ENCODE measurements at regions not wholly inside any gene's neighbourhood (a gene's known extent, or its start where the extent isn't known, plus 50 kb on each side); places are given as distances from the start of the nearest gene placed in this dataset.

DNA sequence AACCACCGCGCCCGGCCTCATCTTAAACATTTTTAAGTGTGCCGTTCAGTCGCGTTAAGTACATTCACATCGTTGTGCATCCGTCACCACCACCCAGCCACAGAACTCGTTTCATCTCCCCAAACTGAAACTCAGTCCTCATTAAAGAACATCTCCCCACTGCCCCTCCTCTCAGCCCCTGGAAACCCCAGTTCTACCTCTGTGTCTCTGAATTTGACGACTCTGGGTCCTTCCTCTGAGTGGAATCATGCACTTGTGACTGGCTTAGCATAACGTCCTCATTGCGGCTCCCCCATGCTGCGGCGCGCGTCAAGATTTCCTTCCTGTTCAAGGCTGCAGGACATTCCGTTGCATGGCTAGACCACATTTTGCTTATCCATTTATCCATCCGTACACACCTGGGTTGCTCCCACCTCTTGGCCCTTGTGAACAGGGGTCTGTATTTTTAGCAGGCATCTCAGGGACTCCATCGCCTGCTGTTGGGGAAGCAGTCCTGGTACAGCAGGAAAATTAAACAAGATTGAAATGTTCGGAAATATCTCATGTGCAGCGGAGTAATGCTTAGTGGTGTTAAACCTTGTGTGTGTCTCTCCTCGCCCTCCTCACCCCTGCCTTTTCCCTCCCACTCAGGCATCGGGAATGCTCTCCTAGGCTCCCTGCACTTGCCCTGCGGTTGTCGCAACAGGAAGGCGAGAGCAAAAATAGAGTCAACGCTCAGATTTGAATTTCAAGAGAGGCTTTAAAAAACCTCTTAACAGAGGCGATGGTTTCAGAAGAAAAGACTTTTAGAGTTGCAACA, 127.9 kb downstream of the PXDC1 start:
- no peaks in the 10 kb centered on the region for H3K27me3 ChIP-seq (replicated peaks; ENCODE audit: insufficient read depth)
- H2AFZ ChIP-seq = no peak overlapping the region
- 93 to 95% methylated on average over 28 of the region's 28 CpGs for WGBS, 2 experiments (ENCODE audit: low coverage in 1 of 2, low lambda C conversion rate in 2 of 2, missing lambda C conversion rate in 2 of 2)
- no peak overlapping the region for H3K27ac ChIP-seq
- H3K4me2 ChIP-seq (ENCODE audit: unreplicated experiment) = no peak overlapping the region
- TF ChIP-seq EZH2 (IDR thresholded peaks at IDR 0.05; ENCODE audit: insufficient read depth, poor library complexity, severe bottlenecking) (no peak), EZH2phosphoT487 (IDR thresholded peaks at IDR 0.05; ENCODE audit: insufficient read depth, low read depth) (no peak)
- no peaks in the 10 kb centered on the region for H3K79me2 ChIP-seq (ENCODE audit: insufficient read depth)
- no peak for DNase-seq
- H3K9me3 ChIP-seq (ENCODE audit: low read depth) = no peaks in the 10 kb centered on the region
- no peaks in the 10 kb centered on the region for H3K9me2 ChIP-seq (ENCODE audit: insufficient read depth)
- H3K4me3 ChIP-seq = no peak overlapping the region
- no peaks in the 10 kb centered on the region for H3K4me1 ChIP-seq (ENCODE audit: insufficient read depth)
- H3F3A ChIP-seq (ENCODE audit: insufficient read depth) = no peaks in the 10 kb centered on the region
- H3K9ac ChIP-seq = no peak overlapping the region
- no peaks in the 10 kb centered on the region for H3K36me3 ChIP-seq (ENCODE audit: low read depth)
- H4K20me1 ChIP-seq (ENCODE audit: insufficient read depth) = no peaks in the 10 kb centered on the region
- in situ Hi-C loops (cut with MboI) = no loop called here

DNA sequence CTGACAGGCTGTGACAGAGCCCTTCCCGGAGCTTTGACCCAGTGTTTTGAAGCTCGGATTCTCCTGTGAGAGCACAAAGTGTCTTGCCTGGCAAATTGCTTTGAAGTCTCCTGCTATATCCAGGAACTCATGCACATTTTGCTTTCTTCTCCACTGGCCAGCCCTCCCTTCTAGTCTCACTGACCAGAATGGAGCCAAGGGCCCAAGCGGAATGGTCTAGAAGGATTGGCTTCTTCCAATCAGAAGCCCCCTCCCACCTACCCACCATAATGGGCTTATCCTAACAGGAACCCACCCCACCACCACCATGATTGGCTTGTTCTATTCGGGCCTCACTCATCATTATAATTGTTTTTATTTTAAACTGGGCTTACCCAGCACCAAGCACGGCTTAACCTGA, 130.1 kb downstream of the PXDC1 start:
- no peak overlapping the region for H3K27ac ChIP-seq
- H3K27me3 ChIP-seq (replicated peaks; ENCODE audit: insufficient read depth) = no peaks in the 10 kb centered on the region
- no peaks in the 10 kb centered on the region for H3K36me3 ChIP-seq (ENCODE audit: low read depth)
- H3K9ac ChIP-seq = no peak overlapping the region
- no peak overlapping the region for H3K4me2 ChIP-seq (ENCODE audit: unreplicated experiment)
- no peaks in the 10 kb centered on the region for H3K79me2 ChIP-seq (ENCODE audit: insufficient read depth)
- no peaks in the 10 kb centered on the region for H3F3A ChIP-seq (ENCODE audit: insufficient read depth)
- no peaks in the 10 kb centered on the region for H3K9me3 ChIP-seq (ENCODE audit: low read depth)
- H3K4me3 ChIP-seq = no peak overlapping the region
- in situ Hi-C loops (cut with MboI) = no loop called here
- H3K4me1 ChIP-seq (ENCODE audit: insufficient read depth) = no peaks in the 10 kb centered on the region
- no peak overlapping the region for H2AFZ ChIP-seq
- TF ChIP-seq EZH2phosphoT487 (IDR thresholded peaks at IDR 0.05; ENCODE audit: insufficient read depth, low read depth) (no peak), EZH2 (IDR thresholded peaks at IDR 0.05; ENCODE audit: insufficient read depth, poor library complexity, severe bottlenecking) (no peak)
- no peaks in the 10 kb centered on the region for H3K9me2 ChIP-seq (ENCODE audit: insufficient read depth)
- DNase-seq = no peak
- no peaks in the 10 kb centered on the region for H4K20me1 ChIP-seq (ENCODE audit: insufficient read depth)
- 91% methylated on average over 5 of the region's 5 CpGs for WGBS, 2 experiments (ENCODE audit: low coverage in 1 of 2, low lambda C conversion rate in 2 of 2, missing lambda C conversion rate in 2 of 2)

DNA sequence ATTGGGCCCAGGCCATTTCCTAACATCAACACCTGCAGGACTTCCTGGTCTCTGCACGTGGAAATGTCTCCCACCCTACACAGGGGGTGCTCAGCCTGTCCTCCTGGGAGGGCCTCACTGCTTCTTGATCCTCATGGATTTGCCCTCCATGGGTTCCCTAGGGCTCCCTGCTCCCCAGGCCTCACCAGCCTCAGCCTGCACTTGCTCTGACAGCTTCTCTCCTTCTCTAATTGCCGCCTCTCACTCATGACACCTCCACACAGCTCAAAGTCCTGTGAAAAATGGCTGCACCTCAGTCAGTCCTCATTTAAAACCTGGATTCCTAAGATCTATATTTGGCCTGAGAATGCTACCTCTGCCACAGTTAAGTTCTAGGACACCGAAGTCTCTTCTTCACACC, 130.6 kb downstream of the PXDC1 start:
- Histone ChIP-seq H3K9ac (no peak overlapping the region), H3K9me2 (ENCODE audit: insufficient read depth) (no peaks in the 10 kb centered on the region), H4K20me1 (ENCODE audit: insufficient read depth) (no peaks in the 10 kb centered on the region), H3K9me3 (ENCODE audit: low read depth) (no peaks in the 10 kb centered on the region), H3K79me2 (ENCODE audit: insufficient read depth) (no peaks in the 10 kb centered on the region), H3K27me3 (replicated peaks; ENCODE audit: insufficient read depth) (no peaks in the 10 kb centered on the region), H3K4me3 (no peak overlapping the region), H3K4me2 (ENCODE audit: unreplicated experiment) (no peak overlapping the region), H3K27ac (no peak overlapping the region), H2AFZ (no peak overlapping the region), H3K4me1 (ENCODE audit: insufficient read depth) (no peaks in the 10 kb centered on the region), H3K36me3 (ENCODE audit: low read depth) (no peaks in the 10 kb centered on the region), H3F3A (ENCODE audit: insufficient read depth) (no peaks in the 10 kb centered on the region)
- no peak for DNase-seq
- in situ Hi-C loops (cut with MboI) = no loop called here
- WGBS, 2 experiments (ENCODE audit: low coverage in 1 of 2, low lambda C conversion rate in 2 of 2, missing lambda C conversion rate in 2 of 2) = 91 to 93% methylated on average over 3 of the region's 3 CpGs
- TF ChIP-seq EZH2 (IDR thresholded peaks at IDR 0.05; ENCODE audit: insufficient read depth, poor library complexity, severe bottlenecking) (no peak), EZH2phosphoT487 (IDR thresholded peaks at IDR 0.05; ENCODE audit: insufficient read depth, low read depth) (no peak)

DNA sequence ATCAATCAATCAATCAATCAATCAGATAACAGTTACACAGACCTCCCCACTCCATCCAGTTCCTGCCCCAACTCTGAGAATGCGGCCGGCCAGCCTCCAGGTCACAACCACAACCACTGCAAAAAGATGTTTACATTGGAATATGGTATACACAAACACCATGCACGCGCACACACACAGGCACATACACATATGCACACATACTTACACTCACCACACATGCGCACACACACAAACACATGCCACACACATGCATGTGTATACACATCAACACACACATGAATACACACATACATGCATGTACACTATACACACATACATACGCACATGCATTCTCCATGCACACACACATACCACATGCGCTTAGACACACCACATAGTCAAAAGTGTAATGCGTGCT, 131.1 kb downstream of the PXDC1 start:
- Histone ChIP-seq H3K9ac (no peak overlapping the region), H3F3A (ENCODE audit: insufficient read depth) (no peaks in the 10 kb centered on the region), H3K4me2 (ENCODE audit: unreplicated experiment) (no peak overlapping the region), H4K20me1 (ENCODE audit: insufficient read depth) (no peaks in the 10 kb centered on the region), H3K4me3 (no peak overlapping the region), H3K4me1 (ENCODE audit: insufficient read depth) (no peaks in the 10 kb centered on the region), H3K27me3 (replicated peaks; ENCODE audit: insufficient read depth) (no peaks in the 10 kb centered on the region), H3K9me3 (ENCODE audit: low read depth) (no peaks in the 10 kb centered on the region), H2AFZ (no peak overlapping the region), H3K9me2 (ENCODE audit: insufficient read depth) (no peaks in the 10 kb centered on the region), H3K79me2 (ENCODE audit: insufficient read depth) (no peaks in the 10 kb centered on the region), H3K27ac (no peak overlapping the region), H3K36me3 (ENCODE audit: low read depth) (no peaks in the 10 kb centered on the region)
- 97 to 98% methylated on average over 8 of the region's 8 CpGs for WGBS, 2 experiments (ENCODE audit: low coverage in 1 of 2, low lambda C conversion rate in 2 of 2, missing lambda C conversion rate in 2 of 2)
- no peak for DNase-seq
- TF ChIP-seq EZH2 (IDR thresholded peaks at IDR 0.05; ENCODE audit: insufficient read depth, poor library complexity, severe bottlenecking) (no peak), EZH2phosphoT487 (IDR thresholded peaks at IDR 0.05; ENCODE audit: insufficient read depth, low read depth) (no peak)
- in situ Hi-C loops (cut with MboI) = no loop called here

Measured in GM23248 (cell line).